Endothelial cell of umbilical vein (primary cell): ENCODE measurements at regions not wholly inside any gene's neighbourhood (a gene's known extent, or its start where the extent isn't known, plus 50 kb on each side); places are given as distances from the start of the nearest gene placed in this dataset.

ENCODE experiments used
- CTCF ChIP-seq, 2 donors: IDR thresholded peaks; 1 replicate in 1 of 2; 2 replicates in 1 of 2; pipeline ENCODE4 v1.5.1; 2011; ENCODE audit warnings: low read length in 2 of 2, mild to moderate bottlenecking in 2 of 2, moderate library complexity in 2 of 2, control low read depth in 1 of 2, inconsistent platforms in 1 of 2, low read depth in 1 of 2; ENCODE audit not compliant: insufficient read depth in 1 of 2; ENCODE audit errors: extremely low read depth in 1 of 2
- EZH2 ChIP-seq: IDR thresholded peaks from 2 replicates; pipeline ENCODE4 v1.6.1; 2012; ENCODE audit warnings: borderline replicate concordance, low read depth, mild to moderate bottlenecking, moderate library complexity, low read length, inconsistent platforms; ENCODE audit not compliant: severe bottlenecking
- GATA2 ChIP-seq: IDR thresholded peaks from 2 replicates; pipeline ENCODE4 v1.7.0; 2011; ENCODE audit warnings: low read depth, mild to moderate bottlenecking, moderate library complexity, mixed read lengths, low read length; ENCODE audit not compliant: insufficient read length, insufficient read depth
- POLR2A ChIP-seq: IDR thresholded peaks from 2 replicates; pipeline ENCODE4 v1.6.1; 2012; ENCODE audit warnings: low read depth, mild to moderate bottlenecking, control low read depth, low read length
- POLR2AphosphoS5 ChIP-seq: IDR thresholded peaks from 2 replicates; pipeline ENCODE4 v1.6.1; 2012; ENCODE audit warnings: low read depth, mild to moderate bottlenecking, control low read depth, low read length, moderate library complexity; ENCODE audit not compliant: insufficient read depth

GRCh38 chr7:97573065-97573464 lies 158.8 kb upstream of the TAC1 start:
- TF ChIP-seq POLR2A (no peak), CTCF (IDR thresholded peaks at IDR 0.05; ENCODE audit: extremely low read depth in 1 of 2, insufficient read depth in 1 of 2, low read depth in 1 of 2, low read length in 2 of 2) (no peak), POLR2AphosphoS5 (no peak), EZH2 (no peak), GATA2 (no peak)
